DND-41 (cell line): ENCODE measurements at regions not wholly inside any gene's neighbourhood (a gene's known extent, or its start where the extent isn't known, plus 50 kb on each side); places are given as distances from the start of the nearest gene placed in this dataset.
A peak's percentile ranks its signal among the peaks of the same experiment; 100 is the strongest.

ENCODE experiments used
- ATAC-seq: fragments of 200-7000 bp; cut with Tn5 transposase; 3 replicates; pipeline ENCODE4 v1.9.1; 2021; ENCODE audit warnings: low read depth; ENCODE audit not compliant: insufficient read depth
- DNase-seq: peaks from one replicate; pipeline ENCODE4 v3.0.0-alpha.2; 2020
- H2AFZ ChIP-seq: 2 replicates; pipeline ENCODE4 v1.6.0; 2012; ENCODE audit warnings: low read depth, low read length
- H3K27ac ChIP-seq: 2 replicates; pipeline ENCODE4 v1.5.1; 2012; ENCODE audit warnings: low read length, inconsistent platforms
- H3K27me3 ChIP-seq: fragments of 200-600 bp; sonication (generic); 2 replicates; pipeline ENCODE4 v1.6.0; 2012; ENCODE audit warnings: low read length, mild to moderate bottlenecking, inconsistent platforms; ENCODE audit not compliant: insufficient read depth, poor library complexity
- H3K36me3 ChIP-seq: 2 replicates; pipeline ENCODE4 v1.5.1; 2012; ENCODE audit warnings: low read length, inconsistent platforms; ENCODE audit not compliant: insufficient read depth
- H3K4me1 ChIP-seq: 2 replicates; pipeline ENCODE4 v1.5.1; 2012; ENCODE audit warnings: mild to moderate bottlenecking, low read length; ENCODE audit not compliant: insufficient read depth
- H3K4me2 ChIP-seq: 2 replicates; pipeline ENCODE4 v1.6.0; 2012; ENCODE audit warnings: mild to moderate bottlenecking, moderate library complexity, low read length, inconsistent platforms; ENCODE audit not compliant: insufficient read depth
- H3K4me3 ChIP-seq, 2 experiments: fragments of 200-600 bp in 1 of 2; shearing (Covaris generic) in 1 of 2; 2 replicates each; pipeline ENCODE4 v1.5.1; 2012 to 2016; ENCODE audit warnings: inconsistent platforms in 2 of 2, low read length in 2 of 2, mild to moderate bottlenecking in 2 of 2, low read depth in 1 of 2, moderate library complexity in 1 of 2
- H3K79me2 ChIP-seq: 2 replicates; pipeline ENCODE4 v1.6.0; 2012; ENCODE audit warnings: low read length, inconsistent platforms; ENCODE audit not compliant: insufficient read depth
- H3K9ac ChIP-seq: 2 replicates; pipeline ENCODE4 v1.6.0; 2012; ENCODE audit warnings: low read depth, mild to moderate bottlenecking, inconsistent platforms, low read length, moderate library complexity
- H3K9me3 ChIP-seq: 2 replicates; pipeline ENCODE4 v1.5.1; 2012; ENCODE audit warnings: low read length, moderate library complexity, mild to moderate bottlenecking, inconsistent platforms; ENCODE audit not compliant: insufficient read depth, severe bottlenecking
- H4K20me1 ChIP-seq: 2 replicates; pipeline ENCODE4 v1.6.0; 2012; ENCODE audit warnings: low read length; ENCODE audit not compliant: insufficient read depth
- CTCF ChIP-seq: IDR thresholded peaks from 2 replicates; pipeline ENCODE4 v1.5.1; 2012; ENCODE audit warnings: borderline replicate concordance, low read length, moderate library complexity, mild to moderate bottlenecking; ENCODE audit not compliant: poor library complexity, severe bottlenecking; ENCODE audit errors: extremely low read depth
- EZH2 ChIP-seq: IDR thresholded peaks from 3 replicates; pipeline ENCODE4 v1.6.1; 2012; ENCODE audit warnings: borderline replicate concordance, low read depth, mild to moderate bottlenecking, moderate library complexity, low read length, inconsistent platforms; ENCODE audit not compliant: severe bottlenecking

DNA sequence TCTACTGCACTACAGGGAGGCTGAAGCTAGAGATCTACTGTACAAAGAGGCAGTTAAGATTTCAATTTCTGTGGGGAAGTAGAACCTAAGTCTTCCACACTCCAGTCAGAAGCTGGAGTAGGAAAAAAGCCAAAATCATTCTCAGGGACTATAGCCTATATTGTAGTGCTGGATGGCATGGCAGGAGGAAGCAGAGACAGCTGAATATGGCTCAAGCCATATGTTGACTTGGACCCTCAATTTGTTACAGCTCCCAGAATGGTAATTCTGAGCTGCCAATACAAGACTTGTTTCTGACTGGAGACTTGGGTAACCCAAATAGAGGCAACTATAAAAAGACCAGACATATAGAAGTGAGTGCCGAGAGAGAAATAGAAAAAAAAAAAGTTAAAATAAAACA, 200.6 kb downstream of the PTBP2 start:
- H3K27ac ChIP-seq = no peak overlapping the region
- H3K9ac ChIP-seq = no peak overlapping the region
- no peak for DNase-seq
- no peak overlapping the region for H3K4me2 ChIP-seq
- H3K4me1 ChIP-seq = no peaks in the 10 kb centered on the region
- no peak overlapping the region for H2AFZ ChIP-seq
- no peaks in the 10 kb centered on the region for H3K79me2 ChIP-seq
- H4K20me1 ChIP-seq = no peaks in the 10 kb centered on the region
- no peak overlapping the region for H3K4me3 ChIP-seq
- no peak for ATAC-seq
- peaks cover 11% of the 10 kb centered on the region for H3K9me3 ChIP-seq
- H3K27me3 ChIP-seq = no peaks in the 10 kb centered on the region
- H3K36me3 ChIP-seq = no peaks in the 10 kb centered on the region
- no peak for TF ChIP-seq CTCF
- TF ChIP-seq EZH2 = no peak

DNA sequence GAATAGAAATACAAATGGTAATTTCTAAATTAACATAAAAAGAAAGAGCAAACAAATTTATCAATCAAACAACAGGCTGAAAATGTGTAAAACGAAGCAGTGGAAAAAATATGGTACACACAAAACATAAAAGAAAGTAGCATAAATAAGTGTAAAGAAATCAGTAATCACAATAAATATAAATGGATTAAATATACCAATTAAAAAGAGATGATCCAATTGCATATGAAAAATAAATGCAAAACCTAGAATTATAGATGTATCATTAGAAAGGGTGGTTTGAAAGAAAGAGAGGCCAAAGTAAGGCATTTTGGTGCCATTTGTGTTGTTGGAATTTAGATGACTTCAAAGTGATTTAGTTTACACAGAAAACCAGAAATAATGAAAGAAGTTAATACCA, 202.2 kb downstream of the PTBP2 start:
- H3K9me3 ChIP-seq = peaks cover 11% of the 10 kb centered on the region
- no peaks in the 10 kb centered on the region for H3K27me3 ChIP-seq
- H4K20me1 ChIP-seq = no peaks in the 10 kb centered on the region
- DNase-seq (no peak), ATAC-seq (no peak)
- H3K4me3 ChIP-seq = no peak overlapping the region
- TF ChIP-seq CTCF (no peak), EZH2 (no peak)
- no peaks in the 10 kb centered on the region for H3K79me2 ChIP-seq
- no peak overlapping the region for H3K27ac ChIP-seq
- no peak overlapping the region for H3K4me2 ChIP-seq
- no peak overlapping the region for H3K9ac ChIP-seq
- no peaks in the 10 kb centered on the region for H3K36me3 ChIP-seq
- H3K4me1 ChIP-seq = no peaks in the 10 kb centered on the region
- H2AFZ ChIP-seq = no peak overlapping the region

DNA sequence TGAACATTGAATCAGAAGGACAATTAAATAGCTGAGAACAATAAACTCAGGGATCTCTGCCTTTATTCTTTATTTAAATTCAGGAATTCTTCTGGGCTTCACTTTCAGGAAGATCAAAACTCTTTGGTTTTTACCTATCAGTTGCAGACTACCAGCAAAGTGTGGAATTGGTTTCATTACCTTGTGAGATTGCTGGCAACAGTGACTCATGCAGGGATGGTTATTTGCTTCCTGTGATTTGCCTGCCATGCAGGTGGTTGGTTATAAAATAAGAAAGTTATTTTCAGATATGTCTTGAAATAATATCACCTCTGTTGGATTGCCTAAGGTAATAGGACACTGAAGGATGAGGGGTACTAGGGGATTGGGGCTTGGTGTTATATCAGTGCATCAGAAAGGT, 204.6 kb downstream of the PTBP2 start:
- Histone ChIP-seq H3K79me2 (no peaks in the 10 kb centered on the region), H2AFZ (no peak overlapping the region), H3K27ac (no peak overlapping the region), H4K20me1 (no peaks in the 10 kb centered on the region), H3K27me3 (no peaks in the 10 kb centered on the region), H3K4me1 (no peaks in the 10 kb centered on the region), H3K4me2 (no peak overlapping the region), H3K4me3 (no peak overlapping the region), H3K9me3 (peaks cover 11% of the 10 kb centered on the region), H3K36me3 (no peaks in the 10 kb centered on the region), H3K9ac (no peak overlapping the region)
- TF ChIP-seq CTCF = no peak
- no peak for TF ChIP-seq EZH2
- no peak for DNase-seq
- no peak for ATAC-seq

DNA sequence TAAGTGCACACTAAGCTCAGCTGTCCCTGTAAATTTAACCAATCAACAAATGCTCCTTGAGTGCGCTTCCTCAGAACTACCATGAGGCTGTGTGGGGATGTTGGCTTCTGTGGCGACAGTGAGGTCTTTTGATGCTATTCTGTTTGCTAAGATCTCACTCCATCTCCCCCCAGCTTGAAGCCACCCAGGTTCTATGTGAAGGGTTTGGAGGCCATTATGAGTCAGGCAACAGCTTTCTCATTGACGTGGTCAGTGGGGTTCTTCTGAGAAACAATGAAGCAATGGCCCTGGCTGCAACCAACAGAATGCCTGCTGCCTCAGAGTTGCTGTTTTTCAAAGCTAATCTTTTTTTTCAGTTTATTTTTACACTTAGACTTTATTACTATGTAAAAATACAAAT, 205.5 kb downstream of the PTBP2 start:
- no peaks in the 10 kb centered on the region for H3K27me3 ChIP-seq
- H2AFZ ChIP-seq = peak overlapping the region; percentile 6; the same call in 1 of the 2 replicates
- H3K4me3 ChIP-seq = no peak overlapping the region
- no peaks in the 10 kb centered on the region for H3K79me2 ChIP-seq
- no peak for TF ChIP-seq EZH2
- no peak for TF ChIP-seq CTCF
- DNase-seq = peak; percentile 60
- ATAC-seq = peak; percentile 94
- H4K20me1 ChIP-seq = no peaks in the 10 kb centered on the region
- H3K36me3 ChIP-seq = no peaks in the 10 kb centered on the region
- no peaks in the 10 kb centered on the region for H3K4me1 ChIP-seq
- H3K9ac ChIP-seq = no peak overlapping the region
- H3K4me2 ChIP-seq = no peak overlapping the region
- H3K27ac ChIP-seq = no peak overlapping the region
- peaks cover 11% of the 10 kb centered on the region for H3K9me3 ChIP-seq
